ENCODE measurements at regions not wholly inside any gene's neighbourhood (a gene's known extent, or its start where the extent isn't known, plus 50 kb on each side); places are given as distances from the start of the nearest gene placed in this dataset.

GRCh38 chr12:130016986-130017385, 113.2 kb upstream of the TMEM132D start:
- ChIA-PET CTCF (no interaction called here), POLR2A (no interaction called here)

- CTCF ChIA-PET: no interaction called here
- POLR2A ChIA-PET: no interaction called here
Observed at GRCh38 chr12:130017591-130018449, 114.0 kb upstream of the TMEM132D start.

- ChIA-PET CTCF (interaction anchor here (1.2 kb wide), 1 partner anchor 14 kb away, joined by 3 read pairs; no protein-coding TSS in a partner anchor), POLR2A (no interaction called here)
Observed at GRCh38 chr12:130018614-130019013, 114.8 kb upstream of the TMEM132D start.

- POLR2A ChIA-PET: no interaction called here
- CTCF ChIA-PET: no interaction called here
Observed at GRCh38 chr12:130026608-130027176, 122.9 kb upstream of the TMEM132D start.

- ChIA-PET CTCF (no interaction called here), POLR2A (no interaction called here)
Observed at GRCh38 chr12:130027798-130028197, 124.0 kb upstream of the TMEM132D start.

GRCh38 chr12:130029151-130029550, 125.3 kb upstream of the TMEM132D start:
- POLR2A ChIA-PET: no interaction called here
- CTCF ChIA-PET: no interaction called here

- ChIA-PET CTCF (interaction anchor here (2.2 kb wide), 1 partner anchor 11 kb away, joined by 5 read pairs; no protein-coding TSS in a partner anchor), POLR2A (no interaction called here)
Observed at GRCh38 chr12:130031041-130031440, 127.2 kb upstream of the TMEM132D start.

GRCh38 chr12:130031571-130032189, 127.9 kb upstream of the TMEM132D start:
- ChIA-PET CTCF (interaction anchor here (2.2 kb wide), 1 partner anchor 12 kb away, joined by 5 read pairs; no protein-coding TSS in a partner anchor), POLR2A (no interaction called here)

GRCh38 chr12:130041983-130042812, 120.1 kb upstream of the FZD10 start:
- CTCF ChIA-PET: no interaction called here

GRCh38 chr12:130043685-130044406, 118.4 kb upstream of the FZD10 start:
- ChIA-PET POLR2A (no interaction called here), CTCF (no interaction called here)

More at GRCh38 chr12:130041983-130042812, 120.1 kb upstream of the FZD10 start:
- POLR2A ChIA-PET: no interaction called here

- ChIA-PET CTCF (no interaction called here), POLR2A (no interaction called here)
Observed at GRCh38 chr12:130044991-130045621, 117.2 kb upstream of the FZD10 start.

GRCh38 chr12:130049666-130050065, 112.6 kb upstream of the FZD10 start:
- CTCF ChIA-PET: no interaction called here
- POLR2A ChIA-PET: no interaction called here

- ChIA-PET CTCF (no interaction called here), POLR2A (no interaction called here)
Observed at GRCh38 chr12:130051900-130052299, 110.4 kb upstream of the FZD10 start.

GRCh38 chr12:130053651-130054069, 108.6 kb upstream of the FZD10 start:
- ChIA-PET CTCF (no interaction called here), POLR2A (no interaction called here)

- ChIA-PET POLR2A (no interaction called here), CTCF (no interaction called here)
Observed at GRCh38 chr12:130054803-130055202, 107.5 kb upstream of the FZD10 start.

- ChIA-PET CTCF (no interaction called here), POLR2A (no interaction called here)
Observed at GRCh38 chr12:130058926-130059472, 103.3 kb upstream of the FZD10 start.

- ChIA-PET POLR2A (no interaction called here), CTCF (no interaction called here)
Observed at GRCh38 chr12:130063866-130064265, 98.4 kb upstream of the FZD10 start.

- POLR2A ChIA-PET: no interaction called here
- CTCF ChIA-PET: no interaction called here
Observed at GRCh38 chr12:130064999-130065398, 97.3 kb upstream of the FZD10 start.

- ChIA-PET POLR2A (no interaction called here), CTCF (no interaction called here)
Observed at GRCh38 chr12:130066742-130067141, 95.5 kb upstream of the FZD10 start.

All from activated CD8-positive, alpha-beta memory T cell treated with anti-CD3 and anti-CD28 coated beads for 36 hours (primary cell).